Gastrocnemius medialis (tissue), 4 donors: ENCODE measurements at regions not wholly inside any gene's neighbourhood (a gene's known extent, or its start where the extent isn't known, plus 50 kb on each side); places are given as distances from the start of the nearest gene placed in this dataset.

ENCODE experiments used
- ATAC-seq, 2 donors: fragments of 150-250 bp; one replicate each; pipeline ENCODE4 v1.9.1; 2016
- DNase-seq, 2 donors: peaks; one replicate each; pipeline ENCODE4 v3.0.0-alpha.2; 2019
- H3K27ac ChIP-seq, 4 donors: fragments of 200-600 bp; sonication (generic); 1 replicate in 1 of 4; 2 replicates in 3 of 4; pipeline ENCODE4 v1.5.1; 2016 to 2018; ENCODE audit warnings: mild to moderate bottlenecking in 2 of 4, moderate library complexity in 1 of 4
- H3K27me3 ChIP-seq, 3 donors: fragments of 200-600 bp; sonication (generic) in 2 of 3; 1 replicate in 1 of 3; 2 replicates in 2 of 3; pipeline versions ENCODE4 v1.5.1 to v1.6.0; 2016 to 2019; ENCODE audit warnings: mild to moderate bottlenecking in 1 of 3, moderate library complexity in 1 of 3
- H3K36me3 ChIP-seq, 2 donors: fragments of 200-600 bp; sonication (generic) in 1 of 2; one replicate each; pipeline ENCODE4 v1.5.1; 2017 to 2018
- H3K4me1 ChIP-seq, 2 donors: fragments of 200-600 bp; sonication (generic) in 1 of 2; one replicate each; pipeline ENCODE4 v1.5.1; 2016 to 2017; ENCODE audit warnings: mild to moderate bottlenecking in 2 of 2
- H3K4me3 ChIP-seq, 4 donors: fragments of 200-600 bp; sonication (generic) in 3 of 4; 1 replicate in 1 of 4; 2 replicates in 3 of 4; pipeline ENCODE4 v1.5.1; 2016 to 2019; ENCODE audit warnings: mild to moderate bottlenecking in 2 of 4
- H3K9me3 ChIP-seq, 3 donors: fragments of 200-600 bp; sonication (generic) in 2 of 3; 1 replicate in 1 of 3; 2 replicates in 2 of 3; pipeline ENCODE4 v1.5.1; 2016 to 2019
- CTCF ChIP-seq, 5 experiments: fragments of 450-650 bp in 3 of 5; fragments of 200-600 bp in 2 of 5; sonication (generic) in 2 of 5; IDR thresholded peaks in 4 of 5; conservative IDR thresholded peaks in 1 of 5; 1 replicate in 4 of 5; 2 replicates in 1 of 5; pipeline ENCODE4 v1.5.1; 2016 to 2019; ENCODE audit warnings: antibody characterized with exemption in 5 of 5, mild to moderate bottlenecking in 3 of 5, moderate library complexity in 3 of 5
- POLR2A ChIP-seq, 2 donors: fragments of 450-650 bp; IDR thresholded peaks; one replicate each; pipeline ENCODE4 v1.6.1; 2017; ENCODE audit warnings: antibody characterized with exemption in 2 of 2, mild to moderate bottlenecking in 2 of 2, moderate library complexity in 2 of 2
- in situ Hi-C, 4 donors: fragments of 200-750 bp; cut with MboI; loops; one replicate each; pipeline versions ENCODE4 v1.15.0 to v1.8.0; 2017; ENCODE audit warnings: low sequenced_read_pairs in 4 of 4
- intact Hi-C: fragments of 100-400 bp; cut with DNase I; formaldehyde crosslinking; loops from one replicate; pipeline ENCODE4 v1.15.1; 2023; ENCODE audit warnings: low total_unique reads

- Histone ChIP-seq H3K4me3 (no peak overlapping the region), H3K27me3 (no peaks in the 10 kb centered on the region), H3K36me3 (no peaks in the 10 kb centered on the region), H3K27ac (no peak overlapping the region), H3K9me3 (no peaks in the 10 kb centered on the region), H3K4me1 (no peaks in the 10 kb centered on the region)
- no peak for DNase-seq
- in situ Hi-C loops, result no loop called here
- TF ChIP-seq CTCF (IDR thresholded peaks at IDR 0.05 in 4 of 5, conservative IDR thresholded peaks at IDR 0.05 in 1 of 5) (no peak), POLR2A (IDR thresholded peaks at IDR 0.05) (no peak)
- no peak for ATAC-seq
- intact Hi-C loops, result no loop called here
Observed at GRCh38 chr13:97648171-97648880, 214.4 kb downstream of the RAP2A start.

- intact Hi-C loops (no loop called here), in situ Hi-C loops (no loop called here)
- Histone ChIP-seq H3K27ac (no peak overlapping the region), H3K4me1 (no peaks in the 10 kb centered on the region), H3K36me3 (no peaks in the 10 kb centered on the region), H3K9me3 (no peaks in the 10 kb centered on the region), H3K4me3 (no peak overlapping the region), H3K27me3 (no peaks in the 10 kb centered on the region)
- TF ChIP-seq CTCF (IDR thresholded peaks at IDR 0.05 in 4 of 5, conservative IDR thresholded peaks at IDR 0.05 in 1 of 5), result no peak
- no peak for TF ChIP-seq POLR2A (IDR thresholded peaks at IDR 0.05)
- ATAC-seq, result no peak
- no peak for DNase-seq
Observed at GRCh38 chr13:97648881-97649224, 214.9 kb downstream of the RAP2A start.

- Histone ChIP-seq H3K9me3 (no peaks in the 10 kb centered on the region), H3K4me1 (no peaks in the 10 kb centered on the region), H3K27me3 (no peaks in the 10 kb centered on the region), H3K36me3 (no peaks in the 10 kb centered on the region), H3K27ac (no peak overlapping the region), H3K4me3 (no peak overlapping the region)
- in situ Hi-C loops (no loop called here), intact Hi-C loops (no loop called here)
- no peak for TF ChIP-seq POLR2A (IDR thresholded peaks at IDR 0.05)
- TF ChIP-seq CTCF (IDR thresholded peaks at IDR 0.05 in 4 of 5, conservative IDR thresholded peaks at IDR 0.05 in 1 of 5), result no peak
- ATAC-seq, result no peak
- no peak for DNase-seq
Observed at GRCh38 chr13:97653443-97654140, 219.6 kb downstream of the RAP2A start.

- Histone ChIP-seq H3K4me1 (no peaks in the 10 kb centered on the region), H3K27me3 (no peaks in the 10 kb centered on the region), H3K27ac (no peak overlapping the region), H3K9me3 (no peaks in the 10 kb centered on the region), H3K4me3 (no peak overlapping the region), H3K36me3 (no peaks in the 10 kb centered on the region)
- intact Hi-C loops, result no loop called here
- DNase-seq (no peak), ATAC-seq (no peak)
- in situ Hi-C loops, result no loop called here
- no peak for TF ChIP-seq POLR2A (IDR thresholded peaks at IDR 0.05)
Observed at GRCh38 chr13:97654236-97654635, 220.3 kb downstream of the RAP2A start.

GRCh38 chr13:97658556-97658955 is 224.6 kb downstream of the RAP2A start:
- Histone ChIP-seq H3K36me3 (no peaks in the 10 kb centered on the region), H3K4me1 (no peaks in the 10 kb centered on the region), H3K9me3 (no peaks in the 10 kb centered on the region), H3K27ac (no peak overlapping the region), H3K27me3 (no peaks in the 10 kb centered on the region), H3K4me3 (no peak overlapping the region)
- ATAC-seq (no peak), DNase-seq (no peak)
- in situ Hi-C loops (no loop called here), intact Hi-C loops (no loop called here)
- TF ChIP-seq POLR2A (IDR thresholded peaks at IDR 0.05), result no peak
- TF ChIP-seq CTCF (IDR thresholded peaks at IDR 0.05 in 4 of 5, conservative IDR thresholded peaks at IDR 0.05 in 1 of 5), result no peak
